ENCODE measurements at regions not wholly inside any gene's neighbourhood (a gene's known extent, or its start where the extent isn't known, plus 50 kb on each side); places are given as distances from the start of the nearest gene placed in this dataset.

- H3K9me3 ChIP-seq (ENCODE audit: control insufficient read depth, low read depth, low read length) = no peaks in the 10 kb centered on the region
- H4K20me1 ChIP-seq (ENCODE audit: control insufficient read depth, insufficient read depth, insufficient read length) = no peaks in the 10 kb centered on the region
- no peak overlapping the region for H3K4ac ChIP-seq (ENCODE audit: low read depth, low read length)
- Mint-ChIP-seq H3K36me3 (ENCODE audit: insufficient read depth in 1 of 3, low read depth in 3 of 3) (no peaks in the 10 kb centered on the region), H3K4me3 (no peak overlapping the region), H3K9me3 (no peaks in the 10 kb centered on the region), H3K27me3 (ENCODE audit: low read depth) (no peaks in the 10 kb centered on the region), H3K27ac (no peak overlapping the region), H3K4me1 (no peaks in the 10 kb centered on the region)
- H3K27ac ChIP-seq (ENCODE audit: insufficient read length, low read depth, low read length) = no peak overlapping the region
- H2BK120ac ChIP-seq (ENCODE audit: low read depth, low read length, poor library complexity, severe bottlenecking) = no peak overlapping the region
- H2BK5ac ChIP-seq (ENCODE audit: insufficient read length, low read length) = no peak overlapping the region
- H2BK12ac ChIP-seq (ENCODE audit: insufficient read length, low read depth, low read length) = no peak overlapping the region
- no peak for TF ChIP-seq CTCF (conservative IDR thresholded peaks at IDR 0.05)
- no peak overlapping the region for H2BK15ac ChIP-seq (ENCODE audit: low read depth, low read length)
- no peaks in the 10 kb centered on the region for H3K4me1 ChIP-seq (ENCODE audit: insufficient read depth, low read length)
- no peaks in the 10 kb centered on the region for H3K27me3 ChIP-seq (ENCODE audit: insufficient read depth, low read length)
- no peak overlapping the region for H2AFZ ChIP-seq (ENCODE audit: low read length)
- no peak overlapping the region for H3K56ac ChIP-seq (ENCODE audit: insufficient read length, low read depth, low read length)
- no peak overlapping the region for H2AK5ac ChIP-seq (ENCODE audit: insufficient read length, low read length)
- DNase-seq = no peak
- no peak overlapping the region for H3T11ph ChIP-seq (ENCODE audit: low read length)
- H4K8ac ChIP-seq (replicated peaks; ENCODE audit: insufficient read length, low read depth, low read length) = no peak overlapping the region
- H3K79me2 ChIP-seq (ENCODE audit: insufficient read depth, low read length) = no peaks in the 10 kb centered on the region
- no peaks in the 10 kb centered on the region for H3K23me2 ChIP-seq (ENCODE audit: insufficient read length, low read depth, low read length, poor library complexity, severe bottlenecking)
- H3K23ac ChIP-seq (ENCODE audit: insufficient read length, low read depth, low read length) = no peak overlapping the region
- no peak overlapping the region for H3K4me2 ChIP-seq (ENCODE audit: insufficient read depth, insufficient read length, low read length)
- no peak overlapping the region for H3K9ac ChIP-seq (ENCODE audit: extremely low read depth, insufficient read length, low read length)
- H2BK20ac ChIP-seq (ENCODE audit: low read depth, low read length, poor library complexity, severe bottlenecking) = no peak overlapping the region
- WGBS (ENCODE audit: extremely low coverage, insufficient read length, low lambda C conversion rate) = no CpG with 5 or more reads among the region's 1 CpG
- no peak overlapping the region for H3K18ac ChIP-seq (ENCODE audit: insufficient read length, low read depth, low read length)
- no peak overlapping the region for H4K91ac ChIP-seq (ENCODE audit: insufficient read length, low read depth, low read length)
- H3K79me1 ChIP-seq (ENCODE audit: insufficient read depth, low read depth, low read length, poor library complexity, severe bottlenecking) = no peaks in the 10 kb centered on the region
- no peak overlapping the region for H3K14ac ChIP-seq (ENCODE audit: insufficient read depth, low read length)
- no peak overlapping the region for H4K5ac ChIP-seq (ENCODE audit: insufficient read length, low read depth, low read length)
Observed at GRCh38 chr1:192010406-192010805, 147.9 kb upstream of the RGS18 start.
